HCT116 (cell line): ENCODE measurements at regions not wholly inside any gene's neighbourhood (a gene's known extent, or its start where the extent isn't known, plus 50 kb on each side); places are given as distances from the start of the nearest gene placed in this dataset.

Source experiments
- ATAC-seq: fragments of 200-7000 bp; cut with Tn5 transposase; 2 replicates; pipeline ENCODE4 v1.9.1; 2020; ENCODE audit warnings: mild to moderate bottlenecking, moderate library complexity
- BruUV-seq: library from RNA; stranded (reverse); fragments of 400-500 nt; replicated peaks from 2 replicates; lab custom pipeline; 2021; lab: Mats Ljungman, UMichigan
- CTCF ChIA-PET: fragments of 300-600 bp; sonication (Branson Sonifier 250); formaldehyde crosslinking; loops from one replicate; lab custom pipeline; 2021; ENCODE audit warnings: antibody characterized with exemption; lab: Charles Lee
- POLR2A ChIA-PET: fragments of 300-600, 350-600 bp; sonication (Branson Sonifier 250); formaldehyde crosslinking; loops from one replicate; lab custom pipeline; 2021; ENCODE audit warnings: antibody characterized with exemption; lab: Charles Lee
- RAD21 ChIA-PET, 2 experiments: fragments of 300-600 bp; sonication (Branson Sonifier 250); formaldehyde crosslinking; loops; one replicate each; lab custom pipeline; 2023; ENCODE audit warnings: low total read pairs in 2 of 2; ENCODE audit not compliant: uncharacterized antibody in 2 of 2, unreplicated experiment in 2 of 2, low non-redundant PET in 1 of 2; lab: Charles Lee
- DNase-seq: peaks from one replicate; pipeline ENCODE4 v3.0.0-alpha.2; 2010; ENCODE audit warnings: low read depth, low spot score
- H2AFZ ChIP-seq: fragments of 200-600 bp; shearing (Covaris generic), sonication (generic); 2 replicates; pipeline ENCODE4 v1.6.1; 2017; ENCODE audit warnings: low read depth, mixed run types, mixed read lengths, antibody characterized with exemption, low read length; ENCODE audit not compliant: poor library complexity, severe bottlenecking
- H3K27ac ChIP-seq: 2 replicates; pipeline ENCODE4 v1.5.1; 2012; ENCODE audit warnings: low read depth, low read length
- H3K27me3 ChIP-seq: fragments of 200-600 bp; sonication (generic); 2 replicates; pipeline ENCODE4 v1.6.1; 2016; ENCODE audit warnings: mixed run types, low read length, mixed read lengths; ENCODE audit not compliant: insufficient read depth
- H3K36me3 ChIP-seq, 2 experiments: fragments of 200-500 bp in 1 of 2; fragments of 200-600 bp in 1 of 2; sonication (Bioruptor generic) in 1 of 2; sonication (generic) in 1 of 2; 2 replicates each; pipeline versions ENCODE4 v1.5.1 to v1.6.1; 2014 to 2016; ENCODE audit warnings: low read length in 2 of 2, inconsistent platforms in 1 of 2, mixed read lengths in 1 of 2, mixed run types in 1 of 2; ENCODE audit not compliant: insufficient read depth in 2 of 2, control insufficient read depth in 1 of 2
- H3K4me1 ChIP-seq, 2 experiments: fragments of 200-600 bp in 1 of 2; sonication (generic) in 1 of 2; 2 replicates each; pipeline versions ENCODE4 v1.5.1 to v1.6.1; 2012 to 2017; ENCODE audit warnings: low read length in 2 of 2, inconsistent platforms in 1 of 2, mild to moderate bottlenecking in 1 of 2, mixed read lengths in 1 of 2, mixed run types in 1 of 2, moderate library complexity in 1 of 2; ENCODE audit not compliant: insufficient read depth in 2 of 2, control insufficient read depth in 1 of 2
- H3K4me2 ChIP-seq: fragments of 200-600 bp; sonication (generic); 2 replicates; pipeline ENCODE4 v1.6.1; 2017; ENCODE audit warnings: mixed run types, low read length, mixed read lengths
- H3K4me3 ChIP-seq, 2 experiments: fragments of 200-600 bp in 1 of 2; sonication (generic) in 1 of 2; replicated peaks in 1 of 2; 2 replicates each; pipeline ENCODE4 v1.5.1; 2011 to 2016; ENCODE audit warnings: low read length in 2 of 2, control low read depth in 1 of 2, low read depth in 1 of 2, mild to moderate bottlenecking in 1 of 2, mixed read lengths in 1 of 2, mixed run types in 1 of 2
- H3K79me2 ChIP-seq: fragments of 200-600 bp; sonication (generic); 2 replicates; pipeline ENCODE4 v1.6.1; 2017; ENCODE audit warnings: mild to moderate bottlenecking, mixed run types, low read length, moderate library complexity, mixed read lengths; ENCODE audit not compliant: insufficient read depth
- H3K9ac ChIP-seq: fragments of 200-600 bp; sonication (generic); 2 replicates; pipeline ENCODE4 v1.6.1; 2016; ENCODE audit warnings: low read length, mixed read lengths
- H3K9me2 ChIP-seq: fragments of 200-600 bp; sonication (generic), shearing (Covaris generic); 2 replicates; pipeline ENCODE4 v1.6.1; 2017; ENCODE audit warnings: mixed run types, mild to moderate bottlenecking, moderate library complexity; ENCODE audit not compliant: insufficient read depth
- H3K9me3 ChIP-seq, 2 experiments: fragments of 200-500 bp in 1 of 2; fragments of 200-600 bp in 1 of 2; sonication (Bioruptor generic) in 1 of 2; sonication (generic) in 1 of 2; 2 replicates each; pipeline ENCODE4 v1.6.1; 2014 to 2017; ENCODE audit warnings: low read length in 2 of 2, mixed read lengths in 2 of 2, inconsistent platforms in 1 of 2, low read depth in 1 of 2, mild to moderate bottlenecking in 1 of 2, mixed run types in 1 of 2, moderate library complexity in 1 of 2; ENCODE audit not compliant: control insufficient read depth in 1 of 2, insufficient read depth in 1 of 2
- H4K20me1 ChIP-seq: fragments of 200-600 bp; sonication (generic), shearing (Covaris generic); 2 replicates; pipeline ENCODE4 v1.6.1; 2017; ENCODE audit warnings: mixed run types, mild to moderate bottlenecking, moderate library complexity; ENCODE audit not compliant: insufficient read depth
- EZH2 ChIP-seq: fragments of 200-600 bp; sonication (generic); IDR thresholded peaks from 2 replicates; pipeline ENCODE4 v1.6.1; 2017; ENCODE audit warnings: antibody characterized with exemption, mixed run types
- EZH2phosphoT487 ChIP-seq: fragments of 200-600 bp; IDR thresholded peaks from 2 replicates; pipeline ENCODE4 v1.6.1; 2018; ENCODE audit warnings: antibody characterized with exemption, borderline replicate concordance
- FOSL1 ChIP-seq: IDR thresholded peaks from 2 replicates; pipeline ENCODE4 v1.6.1; 2012; ENCODE audit warnings: low read depth
- RAD21 ChIP-seq: IDR thresholded peaks from 2 replicates; pipeline ENCODE4 v1.6.1; 2012; ENCODE audit warnings: low read depth, mild to moderate bottlenecking
- ZNF274 ChIP-seq: fragments of 200-500 bp; sonication (Bioruptor generic); IDR thresholded peaks from 2 replicates; pipeline ENCODE4 v1.6.1; 2014; ENCODE audit warnings: mild to moderate bottlenecking, low read depth, low read length, inconsistent platforms
- intact Hi-C: fragments of 100-400 bp; cut with micrococcal nuclease; formaldehyde crosslinking; loops from 2 replicates; pipeline ENCODE4 v1.10.0; 2022
- TF ChIP-seq, protein P1 (sequence below): IDR thresholded peaks from 2 replicates; pipeline ENCODE4 v1.6.1; 2012; ENCODE audit warnings: low read depth
- TF ChIP-seq, protein P2 (sequence below), 3 experiments: fragments of 200-600 bp in 1 of 3; sonication (generic) in 1 of 3; IDR thresholded peaks in 2 of 3; conservative IDR thresholded peaks in 1 of 3; 2 replicates each; pipeline ENCODE4 v1.5.1; 2012 to 2017; ENCODE audit warnings: low read depth in 2 of 3, low read length in 2 of 3, antibody characterized with exemption in 1 of 3, borderline replicate concordance in 1 of 3, control low read depth in 1 of 3, mild to moderate bottlenecking in 1 of 3, mixed read lengths in 1 of 3, mixed run types in 1 of 3, moderate library complexity in 1 of 3; ENCODE audit not compliant: insufficient read depth in 1 of 3

DNA sequence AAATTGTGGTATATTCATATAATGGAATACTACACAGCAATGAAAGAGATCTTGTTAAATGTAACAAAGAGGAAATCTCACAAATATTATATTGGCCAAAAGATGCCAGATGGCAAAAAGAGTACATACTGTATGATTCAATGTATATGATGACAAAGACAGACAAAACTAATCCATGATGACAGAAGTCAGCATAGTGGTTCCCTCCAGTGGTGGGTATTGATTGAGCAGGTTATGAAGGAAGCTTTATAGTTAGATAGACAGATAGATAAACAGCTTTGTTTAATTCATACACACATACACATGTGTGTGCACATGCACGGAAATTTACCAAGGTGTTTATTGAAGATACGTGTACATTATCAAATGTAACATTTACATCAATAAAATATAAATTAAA lies 74.4 kb upstream of the SMIM36 start:
- H3K9me2 ChIP-seq: no peaks in the 10 kb centered on the region
- POLR2A ChIA-PET: no interaction called here
- RAD21 ChIA-PET: no interaction called here
- no peaks in the 10 kb centered on the region for H3K9me3 ChIP-seq
- no peaks in the 10 kb centered on the region for H3K79me2 ChIP-seq
- no peaks in the 10 kb centered on the region for H4K20me1 ChIP-seq
- H3K36me3 ChIP-seq: no peaks in the 10 kb centered on the region
- peaks cover 30% of the 10 kb centered on the region for H3K27me3 ChIP-seq
- no peak overlapping the region for H2AFZ ChIP-seq
- H3K9ac ChIP-seq: no peak overlapping the region
- CTCF ChIA-PET: interaction anchor here (0.6 to 1.4 kb wide), 5 partner anchors 9 to 59 kb away, joined by 3 to 5 read pairs (median 4); no protein-coding TSS in a partner anchor
- TF ChIP-seq RAD21: peak; percentile 22; the same call in 1 of the 2 replicates
- TF ChIP-seq ZNF274: no peak
- no peak for TF ChIP-seq EZH2phosphoT487
- TF ChIP-seq, protein P1, sequence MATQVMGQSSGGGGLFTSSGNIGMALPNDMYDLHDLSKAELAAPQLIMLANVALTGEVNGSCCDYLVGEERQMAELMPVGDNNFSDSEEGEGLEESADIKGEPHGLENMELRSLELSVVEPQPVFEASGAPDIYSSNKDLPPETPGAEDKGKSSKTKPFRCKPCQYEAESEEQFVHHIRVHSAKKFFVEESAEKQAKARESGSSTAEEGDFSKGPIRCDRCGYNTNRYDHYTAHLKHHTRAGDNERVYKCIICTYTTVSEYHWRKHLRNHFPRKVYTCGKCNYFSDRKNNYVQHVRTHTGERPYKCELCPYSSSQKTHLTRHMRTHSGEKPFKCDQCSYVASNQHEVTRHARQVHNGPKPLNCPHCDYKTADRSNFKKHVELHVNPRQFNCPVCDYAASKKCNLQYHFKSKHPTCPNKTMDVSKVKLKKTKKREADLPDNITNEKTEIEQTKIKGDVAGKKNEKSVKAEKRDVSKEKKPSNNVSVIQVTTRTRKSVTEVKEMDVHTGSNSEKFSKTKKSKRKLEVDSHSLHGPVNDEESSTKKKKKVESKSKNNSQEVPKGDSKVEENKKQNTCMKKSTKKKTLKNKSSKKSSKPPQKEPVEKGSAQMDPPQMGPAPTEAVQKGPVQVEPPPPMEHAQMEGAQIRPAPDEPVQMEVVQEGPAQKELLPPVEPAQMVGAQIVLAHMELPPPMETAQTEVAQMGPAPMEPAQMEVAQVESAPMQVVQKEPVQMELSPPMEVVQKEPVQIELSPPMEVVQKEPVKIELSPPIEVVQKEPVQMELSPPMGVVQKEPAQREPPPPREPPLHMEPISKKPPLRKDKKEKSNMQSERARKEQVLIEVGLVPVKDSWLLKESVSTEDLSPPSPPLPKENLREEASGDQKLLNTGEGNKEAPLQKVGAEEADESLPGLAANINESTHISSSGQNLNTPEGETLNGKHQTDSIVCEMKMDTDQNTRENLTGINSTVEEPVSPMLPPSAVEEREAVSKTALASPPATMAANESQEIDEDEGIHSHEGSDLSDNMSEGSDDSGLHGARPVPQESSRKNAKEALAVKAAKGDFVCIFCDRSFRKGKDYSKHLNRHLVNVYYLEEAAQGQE: no peak
- TF ChIP-seq, protein P2, sequence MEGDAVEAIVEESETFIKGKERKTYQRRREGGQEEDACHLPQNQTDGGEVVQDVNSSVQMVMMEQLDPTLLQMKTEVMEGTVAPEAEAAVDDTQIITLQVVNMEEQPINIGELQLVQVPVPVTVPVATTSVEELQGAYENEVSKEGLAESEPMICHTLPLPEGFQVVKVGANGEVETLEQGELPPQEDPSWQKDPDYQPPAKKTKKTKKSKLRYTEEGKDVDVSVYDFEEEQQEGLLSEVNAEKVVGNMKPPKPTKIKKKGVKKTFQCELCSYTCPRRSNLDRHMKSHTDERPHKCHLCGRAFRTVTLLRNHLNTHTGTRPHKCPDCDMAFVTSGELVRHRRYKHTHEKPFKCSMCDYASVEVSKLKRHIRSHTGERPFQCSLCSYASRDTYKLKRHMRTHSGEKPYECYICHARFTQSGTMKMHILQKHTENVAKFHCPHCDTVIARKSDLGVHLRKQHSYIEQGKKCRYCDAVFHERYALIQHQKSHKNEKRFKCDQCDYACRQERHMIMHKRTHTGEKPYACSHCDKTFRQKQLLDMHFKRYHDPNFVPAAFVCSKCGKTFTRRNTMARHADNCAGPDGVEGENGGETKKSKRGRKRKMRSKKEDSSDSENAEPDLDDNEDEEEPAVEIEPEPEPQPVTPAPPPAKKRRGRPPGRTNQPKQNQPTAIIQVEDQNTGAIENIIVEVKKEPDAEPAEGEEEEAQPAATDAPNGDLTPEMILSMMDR (IDR thresholded peaks at IDR 0.05 in 2 of 3, conservative IDR thresholded peaks at IDR 0.05 in 1 of 3; ENCODE audit: borderline replicate concordance in 1 of 3, insufficient read depth in 1 of 3, low read depth in 2 of 3, low read length in 2 of 3): peak; percentile 25 to 47 (median 39); a peak in 3 of 6 replicates
- no peak for TF ChIP-seq FOSL1
- no peak for TF ChIP-seq EZH2
- peak; percentile 63; the same call in 1 of the 2 replicates for ATAC-seq
- no peak overlapping the region for H3K27ac ChIP-seq
- no TSS peak for BruUV-seq
- H3K4me2 ChIP-seq: no peak overlapping the region
- intact Hi-C loops: no loop called here
- DNase-seq: no peak
- H3K4me1 ChIP-seq: no peaks in the 10 kb centered on the region
- no peak overlapping the region for H3K4me3 ChIP-seq
